Activated B cell treated with CpG ODN at 0.5 μM for 24 hours (primary cell): ENCODE measurements at regions not wholly inside any gene's neighbourhood (a gene's known extent, or its start where the extent isn't known, plus 50 kb on each side); places are given as distances from the start of the nearest gene placed in this dataset.

Experiments used
- ATAC-seq: fragments of 200-7000 bp; cut with Tn5 transposase; one replicate; pipeline ENCODE4 v1.10.0; 2021; ENCODE audit warnings: low read depth, mild to moderate bottlenecking, moderate library complexity
- CTCF ChIA-PET: fragments of 350-600 bp; sonication (Branson Sonifier 250); formaldehyde crosslinking; loops from one replicate; lab custom pipeline; 2021; ENCODE audit warnings: antibody characterized with exemption; lab: Charles Lee
- POLR2A ChIA-PET: fragments of 350-600 bp; sonication (Branson Sonifier 250); formaldehyde crosslinking; loops from one replicate; lab custom pipeline; 2021; ENCODE audit warnings: antibody characterized with exemption; lab: Charles Lee
- DNase-seq: peaks from one replicate; pipeline ENCODE4 v3.0.0; 2022
- H3K27ac Mint-ChIP-seq: one replicate; pipeline ENCODE4 v1.8.0; 2020; ENCODE audit warnings: mixed read lengths
- H3K27me3 Mint-ChIP-seq: one replicate; pipeline ENCODE4 v1.8.0; 2021; ENCODE audit warnings: mixed read lengths
- H3K36me3 Mint-ChIP-seq: one replicate; pipeline ENCODE4 v1.8.0; 2021; ENCODE audit warnings: low read depth, mixed read lengths
- H3K4me1 Mint-ChIP-seq: one replicate; pipeline ENCODE4 v1.8.0; 2021; ENCODE audit warnings: mixed read lengths
- H3K4me3 Mint-ChIP-seq: one replicate; pipeline ENCODE4 v1.8.0; 2020; ENCODE audit warnings: mild to moderate bottlenecking, mixed read lengths
- H3K9me3 Mint-ChIP-seq: one replicate; pipeline ENCODE4 v1.8.0; 2020; ENCODE audit warnings: mixed read lengths
- intact Hi-C: fragments of 100-400 bp; cut with micrococcal nuclease; formaldehyde crosslinking; loops from one replicate; pipeline ENCODE4 v1.15.1; 2024
- TF ChIP-seq, protein P1 (sequence below): fragments of 200-600 bp; IDR thresholded peaks from one replicate; pipeline ENCODE4 v1.8.0; 2022; ENCODE audit warnings: antibody characterized with exemption, mild to moderate bottlenecking

DNA sequence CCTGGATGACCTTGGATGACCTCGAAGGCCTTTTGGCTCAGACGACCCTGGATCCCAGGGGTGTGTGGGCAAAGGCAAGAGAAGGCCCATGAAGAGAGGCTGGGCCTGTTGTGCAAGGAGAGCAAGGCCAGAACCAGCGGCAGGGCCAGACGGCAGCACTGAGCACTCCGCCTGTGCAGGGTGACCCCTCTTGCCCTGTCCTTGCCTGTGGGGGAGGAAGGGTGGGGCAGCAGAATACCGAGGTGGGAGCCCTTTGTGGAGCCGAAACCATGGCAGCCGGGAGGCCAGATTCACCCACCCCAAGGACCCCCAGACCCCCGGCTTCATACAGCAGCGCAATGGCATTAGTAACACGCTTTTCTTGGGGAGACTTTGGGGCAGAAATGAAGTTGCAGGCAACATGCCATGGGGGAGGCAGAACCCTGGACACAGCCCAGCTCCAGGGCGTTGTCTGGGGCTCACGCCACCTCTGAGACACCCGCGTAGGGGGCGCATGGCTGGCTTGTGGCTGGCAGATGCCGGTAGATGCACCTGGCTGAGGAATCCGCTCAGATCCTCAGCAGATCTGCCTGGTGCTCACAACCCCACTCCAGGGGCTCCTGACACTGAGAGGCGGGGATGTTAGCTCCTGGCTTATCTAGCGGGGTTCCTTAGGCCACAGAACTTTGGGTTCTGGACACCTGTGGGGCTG, 114.5 kb downstream of the FAM53A start:
- ChIA-PET POLR2A (no interaction called here), CTCF (interaction anchor here (1.6 kb wide), 1 partner anchor 21 kb away, joined by 4 read pairs; no protein-coding TSS in a partner anchor)
- intact Hi-C loops = no loop called here
- DNase-seq (no peak), ATAC-seq (no peak)
- Mint-ChIP-seq H3K36me3 (no peaks in the 10 kb centered on the region), H3K9me3 (peaks cover 3% of the 10 kb centered on the region), H3K27ac (no peak overlapping the region), H3K4me3 (no peak overlapping the region), H3K4me1 (peaks cover 2% of the 10 kb centered on the region), H3K27me3 (peaks cover 3% of the 10 kb centered on the region)
- TF ChIP-seq, protein P1, sequence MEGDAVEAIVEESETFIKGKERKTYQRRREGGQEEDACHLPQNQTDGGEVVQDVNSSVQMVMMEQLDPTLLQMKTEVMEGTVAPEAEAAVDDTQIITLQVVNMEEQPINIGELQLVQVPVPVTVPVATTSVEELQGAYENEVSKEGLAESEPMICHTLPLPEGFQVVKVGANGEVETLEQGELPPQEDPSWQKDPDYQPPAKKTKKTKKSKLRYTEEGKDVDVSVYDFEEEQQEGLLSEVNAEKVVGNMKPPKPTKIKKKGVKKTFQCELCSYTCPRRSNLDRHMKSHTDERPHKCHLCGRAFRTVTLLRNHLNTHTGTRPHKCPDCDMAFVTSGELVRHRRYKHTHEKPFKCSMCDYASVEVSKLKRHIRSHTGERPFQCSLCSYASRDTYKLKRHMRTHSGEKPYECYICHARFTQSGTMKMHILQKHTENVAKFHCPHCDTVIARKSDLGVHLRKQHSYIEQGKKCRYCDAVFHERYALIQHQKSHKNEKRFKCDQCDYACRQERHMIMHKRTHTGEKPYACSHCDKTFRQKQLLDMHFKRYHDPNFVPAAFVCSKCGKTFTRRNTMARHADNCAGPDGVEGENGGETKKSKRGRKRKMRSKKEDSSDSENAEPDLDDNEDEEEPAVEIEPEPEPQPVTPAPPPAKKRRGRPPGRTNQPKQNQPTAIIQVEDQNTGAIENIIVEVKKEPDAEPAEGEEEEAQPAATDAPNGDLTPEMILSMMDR = no peak

DNA sequence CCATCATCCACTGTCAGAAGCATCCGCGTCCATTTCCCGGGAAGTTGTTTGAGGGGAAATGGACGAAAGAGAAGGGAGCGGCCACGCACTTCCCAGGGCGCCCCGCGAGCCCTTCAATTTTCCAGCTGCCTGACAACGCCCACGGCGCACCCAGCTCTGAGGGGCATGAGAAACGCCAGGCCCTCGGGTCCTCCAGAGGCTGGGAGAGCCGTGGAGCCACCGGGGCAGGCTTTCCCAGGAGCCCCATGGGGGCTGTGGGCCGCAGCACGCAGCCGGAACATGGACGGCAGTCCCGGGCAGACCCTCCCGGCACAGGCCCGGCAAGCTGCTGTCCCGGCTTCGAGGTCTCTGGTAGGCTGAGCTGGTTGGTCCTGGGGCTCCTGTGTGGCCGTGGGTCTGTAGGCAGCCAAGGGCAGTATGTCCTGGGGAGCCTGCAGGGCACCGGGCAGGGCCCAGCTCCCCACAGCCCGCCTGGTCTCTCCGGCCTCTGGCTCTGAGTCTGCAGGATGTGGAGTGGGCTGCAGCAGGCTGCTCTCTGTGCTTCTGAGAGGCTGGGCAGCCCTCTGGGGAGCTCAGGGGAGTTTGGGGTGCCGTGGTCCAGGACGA, 115.2 kb downstream of the FAM53A start:
- ATAC-seq = no peak
- intact Hi-C loops = no loop called here
- Mint-ChIP-seq H3K4me1 (peaks cover 2% of the 10 kb centered on the region), H3K9me3 (peaks cover 2% of the 10 kb centered on the region), H3K27me3 (peaks cover 7% of the 10 kb centered on the region), H3K27ac (no peak overlapping the region), H3K4me3 (no peak overlapping the region), H3K36me3 (no peaks in the 10 kb centered on the region)
- DNase-seq = no peak
- TF ChIP-seq, protein P1 = no peak
- CTCF ChIA-PET = interaction anchor here (1.6 kb wide), 1 partner anchor 20 kb away, joined by 4 read pairs; no protein-coding TSS in a partner anchor
- POLR2A ChIA-PET = no interaction called here

DNA sequence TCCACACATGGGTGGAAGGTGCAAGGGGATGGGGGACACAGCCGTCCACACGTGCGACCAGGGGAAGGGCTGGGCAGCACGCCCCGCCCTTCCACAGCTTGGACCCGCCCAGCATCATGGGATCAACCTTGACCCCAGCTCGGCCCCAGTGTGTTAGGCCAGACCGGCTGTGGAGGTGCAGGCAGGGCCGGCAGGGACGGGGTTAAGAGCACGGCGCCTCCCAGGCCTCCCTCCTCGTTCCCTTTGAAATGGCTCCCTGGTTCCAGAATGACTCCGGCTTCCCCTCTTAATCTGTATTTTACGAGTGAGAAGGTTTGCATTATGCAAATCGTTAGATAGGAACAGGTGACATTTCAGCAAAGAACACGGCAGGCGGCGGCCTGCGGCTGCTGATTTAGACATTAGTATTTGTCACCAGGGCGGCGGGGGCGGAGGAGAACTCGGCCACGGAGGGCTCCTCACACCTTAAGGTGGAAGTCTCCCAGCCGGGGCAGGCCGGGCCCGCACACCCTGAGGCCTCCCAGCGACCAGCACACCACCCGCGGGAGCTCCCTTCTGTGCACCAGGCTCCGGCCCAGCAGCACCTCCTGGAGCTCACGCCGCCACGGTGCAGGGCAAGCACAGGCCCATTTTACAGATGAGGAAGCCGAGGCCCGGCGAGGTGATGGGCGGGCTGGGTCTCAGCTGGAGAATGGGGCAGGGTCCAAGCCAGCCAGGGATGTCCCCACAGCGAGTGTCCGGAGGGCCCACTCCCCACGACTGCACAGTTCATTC, 116.1 kb downstream of the FAM53A start:
- ChIA-PET POLR2A (no interaction called here), CTCF (interaction anchor here (1.6 kb wide), 1 partner anchor 19 kb away, joined by 4 read pairs; no protein-coding TSS in a partner anchor)
- intact Hi-C loops = no loop called here
- Mint-ChIP-seq H3K36me3 (no peaks in the 10 kb centered on the region), H3K27ac (no peak overlapping the region), H3K4me3 (no peak overlapping the region), H3K4me1 (peaks cover 2% of the 10 kb centered on the region), H3K27me3 (peaks cover 12% of the 10 kb centered on the region), H3K9me3 (no peaks in the 10 kb centered on the region)
- TF ChIP-seq, protein P1 = no peak
- ATAC-seq = peak; percentile 43
- no peak for DNase-seq

DNA sequence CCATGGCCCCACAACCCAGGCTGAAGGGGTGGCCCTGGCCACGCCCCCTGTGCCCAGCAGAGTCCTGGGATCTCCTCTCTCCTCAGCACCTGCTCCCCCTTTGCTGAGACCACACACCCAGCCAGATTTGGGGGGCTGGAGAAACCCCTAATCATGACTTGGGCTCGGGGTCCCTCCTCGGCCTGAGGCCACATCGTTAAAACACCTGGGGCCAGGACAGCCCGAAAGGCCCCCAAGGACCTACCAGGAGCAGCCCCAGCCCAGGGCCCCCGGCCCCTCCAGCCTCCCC, 116.7 kb downstream of the FAM53A start:
- ChIA-PET POLR2A (no interaction called here), CTCF (no interaction called here)
- ATAC-seq (no peak), DNase-seq (no peak)
- intact Hi-C loops = no loop called here
- H3K27me3 Mint-ChIP-seq = peaks cover 12% of the 10 kb centered on the region
- peaks cover 2% of the 10 kb centered on the region for H3K4me1 Mint-ChIP-seq
- no peaks in the 10 kb centered on the region for H3K9me3 Mint-ChIP-seq
- no peak overlapping the region for H3K27ac Mint-ChIP-seq
- TF ChIP-seq, protein P1 = no peak
- H3K36me3 Mint-ChIP-seq = no peaks in the 10 kb centered on the region
- H3K4me3 Mint-ChIP-seq = no peak overlapping the region
